ENCODE measurements at regions not wholly inside any gene's neighbourhood (a gene's known extent, or its start where the extent isn't known, plus 50 kb on each side); places are given as distances from the start of the nearest gene placed in this dataset.
"Not testable (repeated sequence)": the region's sequence is repeated elsewhere in the genome, so short reads cannot be mapped to it uniquely, and the experiment has no call there.

GRCh38 chr16:17988839-17989238, 347.7 kb downstream of the NPIPA8 start:
- no peak for DNase-seq

GRCh38 chr16:17986991-17987390, 349.5 kb downstream of the NPIPA8 start:
- DNase-seq = no peak

- no peak for DNase-seq
These were observed 351.7 kb downstream of the NPIPA8 start for GRCh38 chr16:17984810-17985209.

- no peak for DNase-seq
These were observed 352.5 kb downstream of the NPIPA8 start for GRCh38 chr16:17983847-17984639.

- no peak for DNase-seq
These were observed 353.4 kb downstream of the NPIPA8 start for GRCh38 chr16:17983114-17983513.

GRCh38 chr16:17977260-17977659, 359.3 kb downstream of the NPIPA8 start:
- DNase-seq = no peak

GRCh38 chr16:17972460-17972943, 364.0 kb downstream of the NPIPA8 start:
- no peak for DNase-seq

- DNase-seq = no peak
These were observed 365.7 kb downstream of the NPIPA8 start for GRCh38 chr16:17970816-17971331.

GRCh38 chr16:17970157-17970765, 366.3 kb downstream of the NPIPA8 start:
- no peak for DNase-seq

GRCh38 chr16:17965133-17965900, 371.2 kb downstream of the NPIPA8 start:
- no peak for DNase-seq

- DNase-seq = no peak
These were observed 372.3 kb downstream of the NPIPA8 start for GRCh38 chr16:17964196-17964595.

GRCh38 chr16:17963185-17963836, 373.2 kb downstream of the NPIPA8 start:
- DNase-seq = no peak

- no peak for DNase-seq
These were observed 373.8 kb downstream of the NPIPA8 start for GRCh38 chr16:17962726-17963125.

- DNase-seq = not testable (repeated sequence)
These were observed 374.7 kb downstream of the NPIPA8 start for GRCh38 chr16:17961822-17962221.

- DNase-seq = no peak
These were observed 385.2 kb downstream of the NPIPA8 start for GRCh38 chr16:17951378-17951777.

- DNase-seq = no peak
These were observed 386.6 kb downstream of the NPIPA8 start for GRCh38 chr16:17949982-17950250.

- DNase-seq = no peak
These were observed 387.2 kb downstream of the NPIPA8 start for GRCh38 chr16:17949141-17949981.

GRCh38 chr16:17947637-17948036, 388.9 kb downstream of the NPIPA8 start:
- DNase-seq = no peak

GRCh38 chr16:17947165-17947564, 389.4 kb downstream of the NPIPA8 start:
- DNase-seq = no peak

GRCh38 chr16:17945080-17945601, 391.4 kb downstream of the NPIPA8 start:
- no peak for DNase-seq
